NCI-H1048 (cell line): ENCODE measurements at regions not wholly inside any gene's neighbourhood (a gene's known extent, or its start where the extent isn't known, plus 50 kb on each side); places are given as distances from the start of the nearest gene placed in this dataset.
A peak's percentile ranks its signal among the peaks of the same experiment; 100 is the strongest.
"Not testable (repeated sequence)": the region's sequence is repeated elsewhere in the genome, so short reads cannot be mapped to it uniquely, and the experiment has no call there.

Experiments used
- DNase-seq: peaks from one replicate; lab custom pipeline; 2025; lab: John Stamatoyannopoulos, UW

DNA sequence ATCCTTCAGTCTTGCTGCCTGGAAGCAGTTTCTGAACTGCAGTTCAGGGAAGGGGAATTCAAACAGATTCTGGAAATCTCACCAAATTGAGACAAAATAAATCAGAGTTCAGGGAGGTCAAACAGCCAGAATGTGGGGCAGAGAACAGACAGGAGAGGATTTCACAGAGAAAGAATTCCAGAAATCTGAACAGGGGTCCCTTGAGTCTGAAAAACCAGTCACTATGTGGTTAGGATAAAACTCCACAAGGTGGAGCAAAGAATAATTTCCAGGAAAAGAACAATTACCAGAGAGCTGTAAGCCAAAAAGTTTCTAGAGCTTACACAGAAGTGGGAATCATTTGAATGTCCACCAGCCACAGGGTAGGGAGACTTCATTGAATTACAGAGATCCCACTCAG lies 84.7 kb downstream of the URB2 start:
- DNase-seq, result no peak

- DNase-seq, result no peak
These were observed 88.3 kb downstream of the URB2 start for GRCh38 chr1:229714306-229714705.

DNA sequence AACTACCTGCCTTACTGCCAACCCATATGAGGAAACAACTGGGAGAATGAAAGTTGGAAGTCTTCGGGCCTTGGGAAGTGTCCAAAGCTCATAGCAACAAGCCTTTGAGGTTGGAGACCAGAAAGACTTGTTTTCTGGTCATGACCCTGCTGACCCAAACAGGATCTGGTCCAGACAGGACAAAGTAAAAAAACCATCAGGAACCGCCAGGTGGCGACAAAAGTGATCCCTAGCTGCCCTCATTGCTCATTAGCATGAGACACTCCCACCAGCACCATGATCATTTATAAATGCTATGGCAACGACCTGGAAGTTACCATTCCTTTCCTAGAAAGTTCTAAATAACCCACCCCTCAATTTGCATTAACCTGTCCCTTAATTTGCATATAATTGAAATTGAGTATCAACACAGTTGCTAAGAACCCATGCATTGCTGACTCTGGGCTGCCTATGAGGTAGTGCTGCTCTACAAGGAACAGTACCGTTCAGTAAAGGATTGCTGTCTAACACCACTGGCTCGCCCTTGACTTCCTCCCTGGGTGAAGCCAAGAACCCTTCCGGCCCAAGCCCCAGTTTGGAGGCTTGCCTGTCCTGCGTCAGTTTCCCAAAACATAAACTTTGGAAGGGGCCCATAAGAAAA lies 89.0 kb downstream of the URB2 start:
- DNase-seq, result peak; percentile 50

DNA sequence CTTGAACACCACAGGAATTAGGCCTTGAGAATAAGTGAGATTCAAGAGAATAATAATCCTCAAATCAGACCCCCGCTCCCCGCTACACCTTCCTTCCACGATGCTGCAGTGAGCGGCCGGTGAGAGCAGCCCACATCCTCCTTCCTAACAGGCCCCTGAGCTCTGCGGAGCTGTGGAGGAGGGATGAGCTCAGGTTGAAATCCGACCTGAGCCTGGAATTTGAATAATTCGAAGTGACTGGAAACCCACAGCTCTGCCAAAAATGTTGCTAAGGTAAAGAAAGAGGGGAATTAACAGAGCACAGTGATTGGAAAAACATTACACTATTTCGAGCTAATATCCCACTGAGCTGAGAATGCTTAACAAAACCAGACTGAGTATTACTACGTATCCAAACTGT lies 90.0 kb downstream of the URB2 start:
- no peak for DNase-seq

DNA sequence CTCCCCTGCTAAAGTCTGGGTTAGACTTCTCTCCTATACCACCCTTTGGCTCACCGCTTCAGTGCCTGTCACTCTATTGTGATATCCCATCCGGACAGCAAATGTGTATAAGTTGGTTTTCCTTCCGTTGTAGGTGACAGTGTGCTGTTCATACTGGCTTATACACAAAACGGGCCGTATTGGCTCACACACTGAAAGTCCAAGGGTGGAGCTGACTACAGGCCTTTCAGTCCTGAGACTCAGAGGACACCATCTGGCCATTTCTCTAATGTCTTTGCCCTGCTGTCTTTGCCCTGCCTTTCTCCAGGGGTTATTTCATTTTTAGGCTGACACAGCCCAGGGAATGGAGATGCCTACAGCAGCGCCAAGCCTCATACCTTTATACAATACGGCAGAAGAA lies 90.7 kb downstream of the URB2 start:
- DNase-seq, result no peak

DNA sequence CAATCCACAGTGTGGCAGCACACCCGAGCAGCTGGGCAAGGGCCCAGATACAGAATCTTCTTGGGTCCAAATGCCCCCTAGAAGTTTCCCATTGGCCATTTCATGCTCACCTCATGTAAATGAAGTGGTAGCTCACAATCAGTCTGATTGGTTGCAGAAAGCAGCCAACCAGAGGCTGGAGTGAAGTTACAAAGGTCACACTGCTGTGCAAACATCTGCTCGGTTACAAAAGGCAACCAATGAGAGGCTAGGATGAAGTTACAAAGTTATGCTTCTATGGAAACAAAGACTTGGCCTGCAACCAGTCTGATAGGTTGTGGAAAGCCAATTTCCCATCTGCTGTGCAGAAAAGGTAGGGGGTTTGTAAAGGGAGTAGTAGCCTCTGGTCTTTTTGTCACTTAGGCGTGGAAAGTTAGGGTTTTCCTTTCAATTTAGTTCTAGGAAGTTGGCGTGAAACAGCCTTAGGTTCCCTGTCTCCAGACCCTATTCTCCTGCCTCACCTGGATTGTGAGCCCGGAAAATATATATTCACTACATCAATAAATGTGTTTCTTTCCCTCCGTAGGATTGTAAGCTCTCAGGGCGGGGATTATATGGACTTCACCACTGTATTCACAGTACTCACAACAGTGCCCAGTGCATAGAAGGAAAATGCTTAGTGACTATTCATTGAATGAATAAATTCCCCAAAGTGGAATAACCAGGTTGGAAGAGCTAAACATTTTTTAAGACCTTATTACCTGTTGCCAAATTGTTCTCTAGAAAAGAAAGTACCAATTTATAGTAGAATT lies 91.9 kb downstream of the URB2 start:
- DNase-seq, result no peak

DNA sequence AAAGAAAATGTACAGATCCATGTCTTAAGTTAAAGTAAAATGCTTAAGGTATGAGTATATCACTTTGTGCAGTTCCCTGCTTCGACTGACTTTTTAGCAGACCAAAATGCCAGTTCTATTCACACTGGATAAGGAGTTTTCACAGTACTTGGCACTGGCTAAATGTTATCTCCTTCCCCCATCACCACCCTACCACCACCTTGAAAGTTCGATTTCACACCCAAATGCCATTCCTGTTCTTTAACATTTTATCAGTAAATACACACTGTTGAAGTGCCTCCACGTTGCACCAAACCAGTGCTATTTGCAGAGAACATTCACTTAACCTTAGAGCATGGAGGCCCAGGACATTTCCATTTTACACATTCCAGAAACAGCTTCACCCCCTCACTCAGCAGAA lies 100.0 kb downstream of the URB2 start:
- DNase-seq, result no peak

DNA sequence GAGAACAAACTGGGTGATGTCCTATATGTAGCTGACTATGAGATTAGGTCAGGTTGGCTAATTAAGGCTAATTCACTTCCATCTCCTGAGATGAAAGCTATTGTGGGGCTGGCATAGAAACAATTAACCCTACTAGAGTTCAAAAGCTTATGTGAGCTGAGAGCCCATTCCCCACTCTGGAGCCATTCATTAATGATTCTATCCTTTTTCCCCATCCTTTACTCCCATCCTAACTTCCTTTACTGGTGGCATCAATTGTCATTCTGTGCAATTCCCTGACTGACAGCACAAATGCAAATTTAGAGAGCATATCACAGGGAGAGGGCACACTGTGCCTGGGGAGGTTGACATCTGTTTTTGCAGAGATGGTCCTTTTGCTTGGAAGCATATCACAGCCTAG lies 103.9 kb downstream of the URB2 start:
- DNase-seq, result no peak

GRCh38 chr1:229730573-229730972 lies 104.5 kb downstream of the URB2 start:
- DNase-seq, result no peak

DNA sequence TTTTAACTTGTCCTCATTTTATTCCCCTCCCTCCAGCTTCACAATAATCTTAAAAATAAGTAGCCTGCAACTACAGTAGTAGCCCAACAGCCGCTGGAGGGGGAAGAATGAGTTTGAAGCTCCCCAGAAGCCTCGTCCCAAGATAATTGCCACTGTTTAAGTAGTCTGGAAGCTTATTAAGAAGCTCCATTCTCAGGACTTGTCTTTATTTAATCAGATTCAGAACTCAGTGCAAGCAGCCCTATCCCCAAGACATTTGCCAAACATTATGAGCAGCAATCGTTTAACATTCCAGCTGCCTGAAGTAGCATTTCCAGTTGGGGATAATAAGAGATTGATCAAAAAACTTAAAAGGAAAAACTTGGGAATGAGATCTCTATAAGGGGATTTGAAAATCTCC lies 106.0 kb downstream of the URB2 start:
- no peak for DNase-seq

GRCh38 chr1:229736376-229736775 lies 110.3 kb downstream of the URB2 start:
- no peak for DNase-seq

GRCh38 chr1:229742614-229743013 lies 116.6 kb downstream of the URB2 start:
- not testable (repeated sequence) for DNase-seq

DNA sequence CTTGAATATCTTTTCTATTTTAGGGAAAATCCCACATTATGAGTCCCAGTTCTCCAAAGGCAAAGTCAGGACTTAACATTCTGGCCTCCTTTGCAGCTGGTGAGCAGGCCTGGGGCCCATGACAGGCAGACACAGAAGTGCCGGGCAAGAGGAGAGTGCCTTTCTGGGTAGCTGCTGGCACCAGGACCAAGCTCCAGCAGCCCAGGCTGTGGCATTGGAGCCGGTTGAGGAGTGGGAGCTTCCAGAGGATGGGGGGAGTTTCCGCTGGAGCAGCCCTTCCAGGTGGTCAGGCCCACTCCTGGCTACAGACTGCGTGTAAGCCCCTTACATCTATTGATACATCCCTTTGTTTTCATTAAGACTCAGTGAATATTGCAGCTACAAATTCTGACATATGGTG lies 123.9 kb downstream of the URB2 start:
- DNase-seq, result no peak

DNA sequence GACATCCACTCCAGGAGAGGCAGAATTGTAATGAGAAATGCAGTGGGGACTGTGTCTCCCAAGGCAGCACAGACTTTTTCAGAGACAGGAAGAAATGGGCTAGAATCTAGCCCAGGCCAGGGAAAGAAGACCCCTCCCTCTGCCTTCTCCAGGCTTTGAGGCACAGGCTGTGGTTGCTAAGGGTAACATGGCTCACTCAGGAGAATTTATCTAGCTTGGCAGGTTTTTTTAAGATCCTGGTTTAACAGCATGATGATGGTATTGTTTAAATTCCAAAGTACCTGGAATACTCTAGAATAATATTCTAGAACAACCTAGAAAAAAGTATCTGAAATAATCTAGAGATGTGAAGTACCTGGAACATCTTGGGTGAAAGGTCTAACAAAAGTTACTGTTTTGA lies 125.6 kb downstream of the URB2 start:
- no peak for DNase-seq

DNA sequence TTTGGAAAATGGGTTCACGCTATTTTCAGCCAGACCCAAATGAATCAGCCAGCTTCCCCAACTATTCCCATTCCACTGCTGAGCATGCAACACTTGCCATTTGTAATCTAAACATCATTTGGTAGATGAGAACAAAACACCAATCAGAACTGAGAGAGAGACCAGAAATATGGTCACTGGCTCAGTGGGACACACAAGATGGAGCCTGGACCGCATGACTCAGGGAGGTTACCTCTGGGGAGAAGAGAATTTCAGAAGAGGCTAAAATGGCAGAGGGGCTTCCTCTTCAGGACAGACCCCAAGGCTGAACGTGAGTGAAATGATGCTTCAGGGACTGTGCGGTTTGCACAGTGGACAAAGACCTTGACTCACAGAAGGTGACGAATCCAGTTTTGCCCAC lies 126.6 kb downstream of the URB2 start:
- DNase-seq, result no peak

- DNase-seq, result no peak
These were observed 127.9 kb downstream of the URB2 start for GRCh38 chr1:229753764-229754551.

GRCh38 chr1:229756666-229757065 lies 130.6 kb downstream of the URB2 start:
- DNase-seq, result no peak

DNA sequence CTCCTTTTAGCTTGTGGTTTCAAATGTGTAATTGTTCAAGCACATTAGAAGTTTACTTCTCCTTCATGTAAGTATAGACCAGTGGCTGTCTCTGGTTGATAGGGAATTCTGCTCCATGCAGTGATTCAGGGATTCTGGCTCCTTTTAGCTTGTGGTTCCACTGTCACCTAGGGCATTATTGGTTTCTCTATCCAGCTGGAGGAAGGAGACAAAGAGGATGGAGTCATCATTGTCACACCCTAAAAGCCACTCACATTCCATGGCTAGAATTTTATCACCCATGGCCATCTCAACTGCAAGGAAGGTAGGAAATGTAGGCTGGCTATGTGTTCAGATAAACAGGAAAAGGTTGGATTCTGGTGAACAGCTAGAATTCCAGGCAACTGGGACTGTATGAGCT lies 131.2 kb downstream of the URB2 start:
- DNase-seq, result no peak

DNA sequence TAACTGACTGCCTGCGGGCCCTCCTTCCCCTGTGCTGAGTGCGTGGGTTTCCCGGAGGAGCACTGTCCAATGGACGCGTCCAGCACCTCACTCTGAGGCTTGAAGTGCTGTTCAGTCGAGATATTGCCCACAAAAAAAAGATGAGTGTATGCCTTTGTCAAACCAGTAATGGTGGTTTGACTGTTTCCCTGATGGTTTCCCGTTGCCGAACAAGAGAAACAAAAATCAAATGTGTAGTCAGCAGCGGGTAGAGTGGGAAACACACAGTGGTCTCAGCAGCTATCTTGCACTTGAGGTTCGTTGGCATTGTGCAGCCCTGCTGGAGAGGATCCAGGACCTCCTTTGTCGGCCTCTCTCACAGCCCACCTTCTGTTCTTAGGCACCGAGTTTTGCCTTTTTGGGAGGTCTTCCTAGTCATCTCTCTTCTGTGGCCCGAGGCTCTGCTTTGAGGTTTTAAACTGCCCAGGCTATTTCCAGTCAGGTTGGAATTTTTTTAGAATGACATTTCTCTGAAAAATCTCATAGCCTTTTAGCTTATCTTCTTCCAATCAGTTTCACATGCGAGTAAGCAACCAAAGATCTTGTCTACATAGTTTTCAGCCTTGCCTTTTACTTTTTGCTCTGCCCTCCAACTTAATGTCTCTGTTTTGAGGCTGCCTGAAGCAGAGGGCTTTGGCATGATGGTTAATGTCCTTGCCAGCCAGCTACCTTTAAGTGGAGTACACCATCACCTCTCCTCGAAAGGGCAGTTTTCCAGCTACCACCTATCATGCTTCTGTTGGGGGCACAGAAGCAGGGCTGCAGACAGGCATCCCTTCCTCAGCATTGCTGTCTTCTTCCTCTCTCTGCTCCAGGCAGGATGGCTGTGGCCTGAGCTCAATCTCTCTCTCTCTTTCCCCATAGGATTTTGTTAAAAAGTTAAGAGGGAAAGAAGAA lies 132.3 kb downstream of the URB2 start:
- DNase-seq, result no peak

DNA sequence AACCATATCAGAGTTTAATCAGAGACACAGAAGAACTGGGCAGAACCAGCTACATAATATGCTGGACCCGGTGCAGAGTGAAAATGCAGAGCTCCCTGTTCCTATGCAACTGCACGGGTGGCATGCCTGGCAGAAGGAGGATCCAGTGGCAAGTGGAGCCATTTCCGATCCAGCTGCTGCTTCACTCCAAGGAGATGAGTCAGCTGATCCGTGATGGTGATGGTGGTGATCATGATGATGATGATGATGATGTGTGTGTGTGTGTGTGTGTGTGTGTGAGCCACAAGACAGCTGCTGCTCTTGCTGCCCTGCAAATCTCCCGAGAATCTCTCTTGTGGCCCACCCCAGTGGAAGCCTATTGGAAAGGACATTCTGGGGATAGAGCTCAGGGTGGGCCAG lies 133.0 kb downstream of the URB2 start:
- DNase-seq, result no peak

- no peak for DNase-seq
These were observed 133.5 kb downstream of the URB2 start for GRCh38 chr1:229759586-229759985.

GRCh38 chr1:229760478-229760996 lies 134.5 kb downstream of the URB2 start:
- DNase-seq, result no peak
